K562 (cell line): ENCODE measurements at regions not wholly inside any gene's neighbourhood (a gene's known extent, or its start where the extent isn't known, plus 50 kb on each side); places are given as distances from the start of the nearest gene placed in this dataset.
A peak's percentile ranks its signal among the peaks of the same experiment; 100 is the strongest.

ENCODE experiments used
- ASH1L ChIP-seq: fragments of 450-650 bp; IDR thresholded peaks from 2 replicates; pipeline ENCODE4 v1.6.1; 2018; ENCODE audit warnings: borderline replicate concordance, mild to moderate bottlenecking, low read depth; ENCODE audit not compliant: partially characterized antibody
- CBX5 ChIP-seq: IDR thresholded peaks from 2 replicates; pipeline ENCODE4 v1.6.1; 2014; ENCODE audit warnings: low read depth, borderline replicate concordance
- CTCF ChIP-seq, 3 experiments: IDR thresholded peaks in 2 of 3; conservative IDR thresholded peaks in 1 of 3; 2 replicates each; pipeline ENCODE4 v1.5.1; 2011 to 2012; ENCODE audit warnings: low read length in 3 of 3, mild to moderate bottlenecking in 3 of 3, control low read depth in 2 of 3, improper control_type of control experiment in 1 of 3, inconsistent platforms in 1 of 3, low read depth in 1 of 3, mixed read lengths in 1 of 3, moderate library complexity in 1 of 3; ENCODE audit not compliant: insufficient read depth in 2 of 3
- ELF2 ChIP-seq: fragments of 250-450 bp; sonication (Bioruptor Pico); IDR thresholded peaks from 2 replicates; pipeline ENCODE4 v1.5.0; 2021; ENCODE audit warnings: mild to moderate bottlenecking
- ETS2 ChIP-seq: IDR thresholded peaks from 2 replicates; pipeline ENCODE4 v1.6.1; 2016; ENCODE audit warnings: borderline replicate concordance, missing genetic modification characterization, mild to moderate bottlenecking, moderate library complexity, missing compliant biosample characterization; ENCODE audit not compliant: poor library complexity, severe bottlenecking
- HOMEZ ChIP-seq: fragments of 250-450 bp; sonication (Bioruptor Pico); IDR thresholded peaks from 2 replicates; pipeline ENCODE4 v1.4.0; 2020; ENCODE audit warnings: mild to moderate bottlenecking, moderate library complexity
- KLF1 ChIP-seq: fragments of 450-650 bp; IDR thresholded peaks from 2 replicates; pipeline ENCODE4 v1.6.1; 2016; ENCODE audit warnings: missing genetic modification characterization, missing compliant biosample characterization
- NR2C1 ChIP-seq, 2 experiments: fragments of 450-650 bp; IDR thresholded peaks; 2 replicates each; pipeline ENCODE4 v1.6.1; 2017; ENCODE audit warnings: mild to moderate bottlenecking in 2 of 2, antibody characterized with exemption in 1 of 2, inconsistent platforms in 1 of 2, missing compliant biosample characterization in 1 of 2, missing genetic modification characterization in 1 of 2
- OTX1 ChIP-seq: fragments of 450-650 bp; formaldehyde crosslinking; IDR thresholded peaks from 2 replicates; pipeline ENCODE4 v1.4.0; 2022; ENCODE audit warnings: mild to moderate bottlenecking
- RAD21 ChIP-seq, 2 experiments: fragments of 250-450 bp in 1 of 2; fragments of 450-650 bp in 1 of 2; sonication (Bioruptor Pico) in 1 of 2; formaldehyde crosslinking in 1 of 2; IDR thresholded peaks in 1 of 2; conservative IDR thresholded peaks in 1 of 2; 2 replicates each; pipeline versions ENCODE4 v1.4.0 to v1.8.0; 2020 to 2022; ENCODE audit warnings: mild to moderate bottlenecking in 2 of 2, moderate library complexity in 1 of 2
- RB1 ChIP-seq: fragments of 450-650 bp; IDR thresholded peaks from 2 replicates; pipeline ENCODE4 v1.6.1; 2017; ENCODE audit warnings: low read depth, mild to moderate bottlenecking
- RCOR1 ChIP-seq, 2 experiments: IDR thresholded peaks; 2 replicates each; pipeline ENCODE4 v1.6.1; 2012; ENCODE audit warnings: low read depth in 2 of 2, low read length in 2 of 2, borderline replicate concordance in 1 of 2, improper control_type of control experiment in 1 of 2
- RUNX1 ChIP-seq: sonication (generic); IDR thresholded peaks from 2 replicates; pipeline ENCODE4 v1.6.1; 2016; ENCODE audit warnings: antibody characterized with exemption, low read depth
- SETDB1 ChIP-seq: IDR thresholded peaks from one replicate; pipeline ENCODE4 v1.6.1; 2012; ENCODE audit warnings: low read length, control low read depth, inconsistent platforms
- STAG1 ChIP-seq: sonication (generic); formaldehyde crosslinking; IDR thresholded peaks from 2 replicates; pipeline ENCODE4 v1.5.0; 2020; ENCODE audit warnings: missing genetic modification reagents, borderline replicate concordance
- STAT5A ChIP-seq: IDR thresholded peaks from 2 replicates; pipeline ENCODE4 v1.6.1; 2012; ENCODE audit warnings: low read length, inconsistent platforms, borderline replicate concordance
- TCF7 ChIP-seq: sonication (generic); IDR thresholded peaks from 2 replicates; pipeline ENCODE4 v1.6.1; 2016; ENCODE audit warnings: antibody characterized with exemption, borderline replicate concordance
- ZBTB33 ChIP-seq: sonication (generic); formaldehyde crosslinking; IDR thresholded peaks from 2 replicates; pipeline ENCODE4 v1.8.1; 2023; ENCODE audit warnings: mild to moderate bottlenecking, missing genetic modification reagents
- ZKSCAN1 ChIP-seq: fragments of 150-350 bp; IDR thresholded peaks from 2 replicates; pipeline ENCODE4 v1.6.1; 2016; ENCODE audit warnings: low read depth, low read length
- ZNF140 ChIP-seq: fragments of 250-450 bp; sonication (Bioruptor Pico); IDR thresholded peaks from 2 replicates; pipeline ENCODE4 v1.8.0; 2021; ENCODE audit warnings: moderate library complexity, mild to moderate bottlenecking, inconsistent platforms
- ZNF239 ChIP-seq: fragments of 250-450 bp; sonication (Bioruptor Pico); IDR thresholded peaks from 2 replicates; pipeline ENCODE4 v1.4.0; 2020; ENCODE audit warnings: mild to moderate bottlenecking
- ZNF316 ChIP-seq: fragments of 450-650 bp; IDR thresholded peaks from 2 replicates; pipeline ENCODE4 v1.6.1; 2016
- ZNF354B ChIP-seq: fragments of 250-450 bp; sonication (Bioruptor Pico); IDR thresholded peaks from 2 replicates; pipeline ENCODE4 v1.4.0; 2020
- ZNF507 ChIP-seq: conservative IDR thresholded peaks from 2 replicates; pipeline ENCODE4 v1.6.1; 2017; ENCODE audit warnings: missing genetic modification characterization, missing compliant biosample characterization
- ZNF79 ChIP-seq: fragments of 250-450 bp; sonication (Bioruptor Pico); IDR thresholded peaks from 2 replicates; pipeline ENCODE4 v1.4.0; 2020; ENCODE audit warnings: low read depth, mild to moderate bottlenecking, moderate library complexity

- no peak for TF ChIP-seq NR2C1 (IDR thresholded peaks at IDR 0.05)
- TF ChIP-seq NR2C1 (tag; IDR thresholded peaks at IDR 0.05): peak; percentile 43; the same call in 1 of the 2 replicates
- TF ChIP-seq ZNF79: no peak
- no peak for TF ChIP-seq ELF2 (CRISPR knock-in tag)
- no peak for TF ChIP-seq ZNF239 (CRISPR knock-in tag)
- peak; percentile 34 to 74 for TF ChIP-seq RAD21 (CRISPR knock-in tag; conservative IDR thresholded peaks at IDR 0.05 in 1 of 2, IDR thresholded peaks at IDR 0.05 in 1 of 2)
- TF ChIP-seq ETS2: no peak
- no peak for TF ChIP-seq ZNF316
- no peak for TF ChIP-seq ZNF507
- no peak for TF ChIP-seq RUNX1
- TF ChIP-seq CBX5: no peak
- TF ChIP-seq STAT5A: no peak
- no peak for TF ChIP-seq ZNF140 (CRISPR knock-in tag)
- TF ChIP-seq KLF1 (tag): no peak
- no peak for TF ChIP-seq ASH1L
- TF ChIP-seq CTCF (IDR thresholded peaks at IDR 0.05 in 2 of 3, conservative IDR thresholded peaks at IDR 0.05 in 1 of 3; ENCODE audit: insufficient read depth in 2 of 3, low read depth in 1 of 3, low read length in 3 of 3): peak; percentile 71 to 72 (median 72)
- no peak for TF ChIP-seq ZKSCAN1
- TF ChIP-seq ZBTB33: no peak
- TF ChIP-seq ZNF354B (CRISPR knock-in tag): no peak
- no peak for TF ChIP-seq RB1
- no peak for TF ChIP-seq SETDB1
- no peak for TF ChIP-seq OTX1 (CRISPR knock-in tag)
- no peak for TF ChIP-seq HOMEZ (CRISPR knock-in tag)
- peak; percentile 36; the same call in 1 of the 2 replicates for TF ChIP-seq STAG1 (CRISPR knock-in tag)
- 0 out of 4 replicates have a peak, but pooled peaks of 1 of the 2 experiments have one; percentile 18 for TF ChIP-seq RCOR1 (IDR thresholded peaks at IDR 0.05; ENCODE audit: borderline replicate concordance in 1 of 2, low read depth in 2 of 2, low read length in 2 of 2)
- no peak for TF ChIP-seq TCF7
Measured at GRCh38 chr13:29707876-29708543, 112.5 kb upstream of the SLC7A1 start (continued).
